Astrocyte (in vitro differentiated cells and primary cell): ENCODE measurements at regions not wholly inside any gene's neighbourhood (a gene's known extent, or its start where the extent isn't known, plus 50 kb on each side); places are given as distances from the start of the nearest gene placed in this dataset.

Experiments
- CTCF ChIP-seq: IDR thresholded peaks from 2 replicates; pipeline ENCODE4 v1.5.1; 2011; ENCODE audit warnings: low read depth, mild to moderate bottlenecking, inconsistent platforms, low read length, moderate library complexity; ENCODE audit not compliant: insufficient read depth
- EZH2 ChIP-seq: IDR thresholded peaks from 2 replicates; pipeline ENCODE4 v1.6.1; 2012; ENCODE audit warnings: mild to moderate bottlenecking, low read length, inconsistent platforms; ENCODE audit not compliant: insufficient read depth

GRCh38 chr7:98758157-98758556, 111.7 kb downstream of the TMEM130 start:
- TF ChIP-seq CTCF (no peak), EZH2 (no peak)
